Tibial nerve (tissue), 4 donors: ENCODE measurements at regions not wholly inside any gene's neighbourhood (a gene's known extent, or its start where the extent isn't known, plus 50 kb on each side); places are given as distances from the start of the nearest gene placed in this dataset.

Source experiments
- DNase-seq, 2 donors: peaks; one replicate each; pipeline ENCODE4 v3.0.0-alpha.2; 2019; ENCODE audit warnings: low spot score in 2 of 2
- H3K27ac ChIP-seq, 4 donors: fragments of 200-600 bp; sonication (generic) in 3 of 4; one replicate each; pipeline ENCODE4 v1.5.1; 2017 to 2019; ENCODE audit warnings: mild to moderate bottlenecking in 1 of 4
- H3K27me3 ChIP-seq, 2 donors: fragments of 200-600 bp; sonication (generic) in 1 of 2; one replicate each; pipeline versions ENCODE4 v1.5.1 to v1.6.0; 2017 to 2019
- H3K36me3 ChIP-seq, 3 donors: fragments of 200-600 bp; sonication (generic); one replicate each; pipeline ENCODE4 v1.5.1; 2018 to 2019
- H3K4me1 ChIP-seq, 4 donors: fragments of 200-600 bp; sonication (generic) in 3 of 4; one replicate each; pipeline ENCODE4 v1.5.1; 2017 to 2019
- H3K4me3 ChIP-seq, 4 donors: fragments of 200-600 bp; sonication (generic) in 3 of 4; one replicate each; pipeline ENCODE4 v1.5.1; 2017 to 2019; ENCODE audit warnings: mild to moderate bottlenecking in 1 of 4, moderate library complexity in 1 of 4
- H3K9me3 ChIP-seq, 4 donors: fragments of 200-600 bp; sonication (generic) in 3 of 4; one replicate each; pipeline ENCODE4 v1.5.1; 2017 to 2019
- CTCF ChIP-seq, 5 experiments: fragments of 200-600 bp in 3 of 5; fragments of 450-650 bp in 2 of 5; sonication (generic) in 3 of 5; IDR thresholded peaks; one replicate each; pipeline ENCODE4 v1.5.1; 2016 to 2019; ENCODE audit warnings: antibody characterized with exemption in 5 of 5, mild to moderate bottlenecking in 3 of 5, moderate library complexity in 2 of 5
- EP300 ChIP-seq, 2 donors: sonication (generic); formaldehyde crosslinking; IDR thresholded peaks; one replicate each; pipeline ENCODE4 v1.6.1; 2017; ENCODE audit warnings: antibody characterized with exemption in 2 of 2, mild to moderate bottlenecking in 1 of 2
- POLR2A ChIP-seq, 2 donors: fragments of 450-650 bp; IDR thresholded peaks; one replicate each; pipeline ENCODE4 v1.6.1; 2017; ENCODE audit warnings: antibody characterized with exemption in 2 of 2, mild to moderate bottlenecking in 2 of 2, moderate library complexity in 2 of 2
- WGBS, 2 donors: methylation state at CpG; one replicate each; pipeline ENCODE4 v1.1.5; 2018; 5-methylcytosine and 5-hydroxymethylcytosine counted together

- 39 to 46% methylated on average over 9 of the region's 9 CpGs for WGBS, 2 donors
- no peak for TF ChIP-seq CTCF (IDR thresholded peaks at IDR 0.05)
- TF ChIP-seq EP300 (IDR thresholded peaks at IDR 0.05): no peak
- no peak for TF ChIP-seq POLR2A (IDR thresholded peaks at IDR 0.05)
- Histone ChIP-seq H3K9me3 (no peaks in the 10 kb centered on the region), H3K36me3 (no peaks in the 10 kb centered on the region), H3K4me1 (no peaks in the 10 kb centered on the region), H3K27me3 (no peaks in the 10 kb centered on the region), H3K4me3 (no peak overlapping the region), H3K27ac (no peak overlapping the region)
- no peak for DNase-seq
Observed at GRCh38 chr10:25818751-25819150, 115.3 kb upstream of the MYO3A start.

- no peaks in the 10 kb centered on the region for H3K4me1 ChIP-seq
- DNase-seq: no peak
- TF ChIP-seq CTCF (IDR thresholded peaks at IDR 0.05) (no peak), POLR2A (IDR thresholded peaks at IDR 0.05) (no peak), EP300 (IDR thresholded peaks at IDR 0.05) (no peak)
- no peak overlapping the region for H3K4me3 ChIP-seq
- no peaks in the 10 kb centered on the region for H3K36me3 ChIP-seq
- no peaks in the 10 kb centered on the region for H3K9me3 ChIP-seq
- 62 to 63% methylated on average over 2 of the region's 2 CpGs for WGBS, 2 donors
- no peaks in the 10 kb centered on the region for H3K27me3 ChIP-seq
- no peak overlapping the region for H3K27ac ChIP-seq
Observed at GRCh38 chr10:25820472-25820871, 113.6 kb upstream of the MYO3A start.

GRCh38 chr10:25820874-25821273, 113.2 kb upstream of the MYO3A start:
- H3K4me3 ChIP-seq: no peak overlapping the region
- no peaks in the 10 kb centered on the region for H3K9me3 ChIP-seq
- H3K27me3 ChIP-seq: no peaks in the 10 kb centered on the region
- no peak for TF ChIP-seq POLR2A (IDR thresholded peaks at IDR 0.05)
- H3K4me1 ChIP-seq: no peaks in the 10 kb centered on the region
- no peaks in the 10 kb centered on the region for H3K36me3 ChIP-seq
- H3K27ac ChIP-seq: no peak overlapping the region
- no peak for DNase-seq
- WGBS, 2 donors: 50 to 60% methylated on average over 8 of the region's 8 CpGs

- DNase-seq: no peak
- 45 to 49% methylated on average over 4 of the region's 4 CpGs for WGBS, 2 donors
- TF ChIP-seq POLR2A (IDR thresholded peaks at IDR 0.05) (no peak), CTCF (IDR thresholded peaks at IDR 0.05) (no peak), EP300 (IDR thresholded peaks at IDR 0.05) (no peak)
- no peak overlapping the region for H3K4me3 ChIP-seq
- H3K36me3 ChIP-seq: no peaks in the 10 kb centered on the region
- H3K27me3 ChIP-seq: no peaks in the 10 kb centered on the region
- H3K4me1 ChIP-seq: no peaks in the 10 kb centered on the region
- no peaks in the 10 kb centered on the region for H3K9me3 ChIP-seq
- no peak overlapping the region for H3K27ac ChIP-seq
Observed at GRCh38 chr10:25824050-25824449, 110.0 kb upstream of the MYO3A start.

- no peak for TF ChIP-seq CTCF (IDR thresholded peaks at IDR 0.05)
- no peak for TF ChIP-seq POLR2A (IDR thresholded peaks at IDR 0.05)
- no peak for TF ChIP-seq EP300 (IDR thresholded peaks at IDR 0.05)
- 53% methylated on average over 4 of the region's 4 CpGs for WGBS, 2 donors
- no peak for DNase-seq
- H3K9me3 ChIP-seq: no peaks in the 10 kb centered on the region
- H3K27ac ChIP-seq: no peak overlapping the region
- no peaks in the 10 kb centered on the region for H3K36me3 ChIP-seq
- no peaks in the 10 kb centered on the region for H3K4me1 ChIP-seq
- H3K27me3 ChIP-seq: no peaks in the 10 kb centered on the region
- no peak overlapping the region for H3K4me3 ChIP-seq
Observed at GRCh38 chr10:25828475-25828874, 105.6 kb upstream of the MYO3A start.

- WGBS, 2 donors: 86 to 95% methylated on average over 1 of the region's 1 CpG
- H3K27ac ChIP-seq: no peak overlapping the region
- H3K36me3 ChIP-seq: no peaks in the 10 kb centered on the region
- H3K9me3 ChIP-seq: no peaks in the 10 kb centered on the region
- H3K4me3 ChIP-seq: no peak overlapping the region
- no peaks in the 10 kb centered on the region for H3K27me3 ChIP-seq
- TF ChIP-seq POLR2A (IDR thresholded peaks at IDR 0.05) (no peak), EP300 (IDR thresholded peaks at IDR 0.05) (no peak), CTCF (IDR thresholded peaks at IDR 0.05) (no peak)
- no peaks in the 10 kb centered on the region for H3K4me1 ChIP-seq
- DNase-seq: no peak
Observed at GRCh38 chr10:25831080-25831479, 102.9 kb upstream of the MYO3A start.
